ENCODE measurements at regions not wholly inside any gene's neighbourhood (a gene's known extent, or its start where the extent isn't known, plus 50 kb on each side); places are given as distances from the start of the nearest gene placed in this dataset.

- Histone ChIP-seq H4K20me1 (ENCODE audit: insufficient read depth, low read length) (no peaks in the 10 kb centered on the region), H3K4me1 (ENCODE audit: insufficient read depth, low read length) (no peaks in the 10 kb centered on the region), H3K9ac (ENCODE audit: insufficient read depth, low read depth, low read length) (no peak overlapping the region), H3K79me2 (ENCODE audit: insufficient read depth, low read length) (no peaks in the 10 kb centered on the region), H3K4me2 (ENCODE audit: low read depth, low read length) (no peak overlapping the region), H3K9me3 (ENCODE audit: low read length) (no peaks in the 10 kb centered on the region), H3K36me3 (replicated peaks in 1 of 2; ENCODE audit: control insufficient read depth in 1 of 2, insufficient read depth in 2 of 2, low read length in 2 of 2) (no peaks in the 10 kb centered on the region), H3K4me3 (replicated peaks in 1 of 3; ENCODE audit: insufficient read depth in 1 of 3, low read depth in 2 of 3, low read length in 3 of 3) (no peak overlapping the region), H3K27ac (ENCODE audit: extremely low read length, insufficient read depth, low read length) (no peak overlapping the region), H3K27me3 (ENCODE audit: control insufficient read depth in 1 of 2, insufficient read depth in 2 of 2, low read length in 2 of 2) (peaks cover 0 to 5% of the 10 kb centered on the region in 2 experiments; a peak in 2 of 5 replicates), H2AFZ (ENCODE audit: low read length) (no peak overlapping the region)
- no peak for DNase-seq (ENCODE audit: low spot score)
- ChIA-PET POLR2A (no interaction called here), CTCF (ENCODE audit: low intra/inter-chr PET ratio, low total read pairs) (no interaction called here)
- BruUV-seq (replicated peaks): no TSS peak
- in situ Hi-C loops (cut with HindIII; ENCODE audit: extremely low pct_ligation_motif_present, low pct_unique_long_range_greater_than_20kb) (no loop called here), intact Hi-C loops (cut with micrococcal nuclease; ENCODE audit: unreplicated experiment) (no loop called here)
- no peak for FAIRE-seq
- no peak for TF ChIP-seq ZNF260 (CRISPR knock-in tag; IDR thresholded peaks at IDR 0.05; ENCODE audit: borderline replicate concordance, low read depth)
- no peak for TF ChIP-seq PPARG (CRISPR knock-in tag; conservative IDR thresholded peaks at IDR 0.05)
- TF ChIP-seq PAWR (CRISPR knock-in tag; IDR thresholded peaks at IDR 0.05; ENCODE audit: borderline replicate concordance): no peak
- no peak for TF ChIP-seq ASH2L (IDR thresholded peaks at IDR 0.05; ENCODE audit: insufficient read length, low read depth, low read length)
- TF ChIP-seq NFYB (CRISPR knock-in tag; IDR thresholded peaks at IDR 0.05): no peak
- no peak for TF ChIP-seq SAP130 (CRISPR knock-in tag; IDR thresholded peaks at IDR 0.05; ENCODE audit: low read depth)
- TF ChIP-seq RNF2 (conservative IDR thresholded peaks at IDR 0.05; ENCODE audit: low read depth): no peak
- TF ChIP-seq BORCS8-MEF2B (CRISPR knock-in tag; IDR thresholded peaks at IDR 0.05): no peak
- TF ChIP-seq NFKB2 (CRISPR knock-in tag; IDR thresholded peaks at IDR 0.05; ENCODE audit: borderline replicate concordance): no peak
- no peak for TF ChIP-seq HHEX (CRISPR knock-in tag; IDR thresholded peaks at IDR 0.05)
- TF ChIP-seq HES4 (CRISPR knock-in tag; IDR thresholded peaks at IDR 0.05; ENCODE audit: borderline replicate concordance): no peak
- TF ChIP-seq, protein P1, sequence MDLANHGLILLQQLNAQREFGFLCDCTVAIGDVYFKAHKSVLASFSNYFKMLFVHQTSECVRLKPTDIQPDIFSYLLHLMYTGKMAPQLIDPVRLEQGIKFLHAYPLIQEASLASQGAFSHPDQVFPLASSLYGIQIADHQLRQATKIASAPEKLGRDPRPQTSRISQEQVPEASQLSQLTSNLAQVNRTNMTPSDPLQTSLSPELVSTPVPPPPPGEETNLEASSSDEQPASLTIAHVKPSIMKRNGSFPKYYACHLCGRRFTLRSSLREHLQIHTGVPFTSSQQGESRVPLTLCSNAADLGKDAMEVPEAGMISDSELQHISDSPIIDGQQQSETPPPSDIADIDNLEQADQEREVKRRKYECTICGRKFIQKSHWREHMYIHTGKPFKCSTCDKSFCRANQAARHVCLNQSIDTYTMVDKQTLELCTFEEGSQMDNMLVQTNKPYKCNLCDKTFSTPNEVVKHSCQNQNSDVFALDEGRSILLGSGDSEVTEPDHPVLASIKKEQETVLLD (CRISPR knock-in tag; IDR thresholded peaks at IDR 0.05; ENCODE audit: low read depth): no peak
- TF ChIP-seq ATF4 (CRISPR knock-in tag; IDR thresholded peaks at IDR 0.05): no peak
- no peak for TF ChIP-seq ZNF547 (CRISPR knock-in tag; IDR thresholded peaks at IDR 0.05)
- TF ChIP-seq ZNF878 (CRISPR knock-in tag; IDR thresholded peaks at IDR 0.05): no peak
- no peak for TF ChIP-seq CCDC6 (CRISPR knock-in tag; IDR thresholded peaks at IDR 0.05)
- no peak for TF ChIP-seq CREB3 (CRISPR knock-in tag; IDR thresholded peaks at IDR 0.05)
- no peak for TF ChIP-seq ZNF121 (CRISPR knock-in tag; IDR thresholded peaks at IDR 0.05)
- 8% methylated on average over 2 of the region's 2 CpGs for WGBS (ENCODE audit: low lambda C conversion rate)
- ATAC-seq: no peak
These were observed 246.5 kb upstream of the CDIN1 start for GRCh38 chr15:36332896-36333295.

Data from HepG2 (cell line).